ENCODE measurements at regions not wholly inside any gene's neighbourhood (a gene's known extent, or its start where the extent isn't known, plus 50 kb on each side); places are given as distances from the start of the nearest gene placed in this dataset.

DNA sequence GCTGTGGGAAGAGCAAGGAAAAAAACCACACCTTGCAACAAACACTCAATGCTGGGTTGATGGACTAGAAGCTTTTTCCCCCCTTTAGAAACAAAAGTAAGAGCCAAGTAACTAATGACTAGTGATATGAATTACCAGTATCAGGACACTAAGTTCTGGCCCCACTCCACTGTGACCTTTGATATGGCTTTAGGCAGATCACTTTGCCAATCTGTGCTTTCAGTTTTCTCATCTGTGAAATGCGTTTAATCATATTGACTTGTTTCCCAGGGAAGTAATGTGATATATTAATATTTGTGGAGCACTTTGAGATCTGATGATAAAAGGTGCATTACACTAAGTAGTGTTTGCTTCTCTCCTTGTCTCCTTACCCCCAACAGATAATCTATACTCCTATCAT is 319.3 kb upstream of the SATB1 start:
- Mint-ChIP-seq H3K27me3 (ENCODE audit: insufficient read depth, unreplicated experiment) (no peaks in the 10 kb centered on the region), H3K4me3 (ENCODE audit: unreplicated experiment) (no peak overlapping the region), H3K9me3 (ENCODE audit: unreplicated experiment) (no peaks in the 10 kb centered on the region), H3K27ac (ENCODE audit: unreplicated experiment) (no peak overlapping the region), H3K36me3 (ENCODE audit: insufficient read depth, unreplicated experiment) (no peaks in the 10 kb centered on the region), H3K4me1 (ENCODE audit: low read depth, unreplicated experiment) (no peaks in the 10 kb centered on the region)
- no peak for DNase-seq
- H3K9me3 ChIP-seq = no peaks in the 10 kb centered on the region
- CTCF ChIA-PET = no interaction called here
- intact Hi-C loops (cut with micrococcal nuclease; ENCODE audit: unreplicated experiment) = no loop called here
- H3K4me1 ChIP-seq = no peaks in the 10 kb centered on the region
- no TSS peak for BruUV-seq (replicated peaks)
- H3K27me3 ChIP-seq (replicated peaks; ENCODE audit: control insufficient read depth, insufficient read depth, low read length) = no peaks in the 10 kb centered on the region
- no peaks in the 10 kb centered on the region for H3K36me3 ChIP-seq (ENCODE audit: control insufficient read depth, insufficient read depth, low read length)
- POLR2A ChIA-PET = no interaction called here
- TF ChIP-seq, protein P1, sequence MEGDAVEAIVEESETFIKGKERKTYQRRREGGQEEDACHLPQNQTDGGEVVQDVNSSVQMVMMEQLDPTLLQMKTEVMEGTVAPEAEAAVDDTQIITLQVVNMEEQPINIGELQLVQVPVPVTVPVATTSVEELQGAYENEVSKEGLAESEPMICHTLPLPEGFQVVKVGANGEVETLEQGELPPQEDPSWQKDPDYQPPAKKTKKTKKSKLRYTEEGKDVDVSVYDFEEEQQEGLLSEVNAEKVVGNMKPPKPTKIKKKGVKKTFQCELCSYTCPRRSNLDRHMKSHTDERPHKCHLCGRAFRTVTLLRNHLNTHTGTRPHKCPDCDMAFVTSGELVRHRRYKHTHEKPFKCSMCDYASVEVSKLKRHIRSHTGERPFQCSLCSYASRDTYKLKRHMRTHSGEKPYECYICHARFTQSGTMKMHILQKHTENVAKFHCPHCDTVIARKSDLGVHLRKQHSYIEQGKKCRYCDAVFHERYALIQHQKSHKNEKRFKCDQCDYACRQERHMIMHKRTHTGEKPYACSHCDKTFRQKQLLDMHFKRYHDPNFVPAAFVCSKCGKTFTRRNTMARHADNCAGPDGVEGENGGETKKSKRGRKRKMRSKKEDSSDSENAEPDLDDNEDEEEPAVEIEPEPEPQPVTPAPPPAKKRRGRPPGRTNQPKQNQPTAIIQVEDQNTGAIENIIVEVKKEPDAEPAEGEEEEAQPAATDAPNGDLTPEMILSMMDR (IDR thresholded peaks at IDR 0.05; ENCODE audit: insufficient read depth in 1 of 2, low read depth in 1 of 2, low read length in 1 of 2, severe bottlenecking in 1 of 2, unreplicated experiment in 1 of 2) = no peak
- H3K4me3 ChIP-seq (ENCODE audit: low read depth, low read length) = no peak overlapping the region

DNA sequence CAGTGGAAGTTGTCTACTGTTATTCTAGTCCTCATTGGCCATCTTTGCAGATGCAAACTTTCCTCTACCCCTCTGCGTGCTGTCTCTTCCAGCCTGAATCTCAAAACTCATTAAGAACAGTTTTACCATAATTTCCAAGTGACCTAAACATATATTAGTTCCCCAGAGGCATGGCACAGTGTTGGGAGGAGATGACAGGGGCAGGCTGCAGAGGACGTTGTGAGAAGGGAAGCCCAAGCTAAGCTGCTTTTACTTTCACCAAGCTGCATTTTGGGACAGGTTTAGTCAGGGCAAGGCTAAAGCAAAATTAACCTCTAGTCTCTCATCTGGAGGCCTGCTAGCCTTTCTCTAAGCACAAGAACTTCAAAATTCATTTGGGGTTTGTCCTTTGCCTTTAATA is 318.6 kb upstream of the SATB1 start:
- H3K9me3 Mint-ChIP-seq (ENCODE audit: unreplicated experiment) = no peaks in the 10 kb centered on the region
- POLR2A ChIA-PET = no interaction called here
- TF ChIP-seq, protein P1 (IDR thresholded peaks at IDR 0.05; ENCODE audit: insufficient read depth in 1 of 2, low read depth in 1 of 2, low read length in 1 of 2, severe bottlenecking in 1 of 2, unreplicated experiment in 1 of 2) = no peak

DNA sequence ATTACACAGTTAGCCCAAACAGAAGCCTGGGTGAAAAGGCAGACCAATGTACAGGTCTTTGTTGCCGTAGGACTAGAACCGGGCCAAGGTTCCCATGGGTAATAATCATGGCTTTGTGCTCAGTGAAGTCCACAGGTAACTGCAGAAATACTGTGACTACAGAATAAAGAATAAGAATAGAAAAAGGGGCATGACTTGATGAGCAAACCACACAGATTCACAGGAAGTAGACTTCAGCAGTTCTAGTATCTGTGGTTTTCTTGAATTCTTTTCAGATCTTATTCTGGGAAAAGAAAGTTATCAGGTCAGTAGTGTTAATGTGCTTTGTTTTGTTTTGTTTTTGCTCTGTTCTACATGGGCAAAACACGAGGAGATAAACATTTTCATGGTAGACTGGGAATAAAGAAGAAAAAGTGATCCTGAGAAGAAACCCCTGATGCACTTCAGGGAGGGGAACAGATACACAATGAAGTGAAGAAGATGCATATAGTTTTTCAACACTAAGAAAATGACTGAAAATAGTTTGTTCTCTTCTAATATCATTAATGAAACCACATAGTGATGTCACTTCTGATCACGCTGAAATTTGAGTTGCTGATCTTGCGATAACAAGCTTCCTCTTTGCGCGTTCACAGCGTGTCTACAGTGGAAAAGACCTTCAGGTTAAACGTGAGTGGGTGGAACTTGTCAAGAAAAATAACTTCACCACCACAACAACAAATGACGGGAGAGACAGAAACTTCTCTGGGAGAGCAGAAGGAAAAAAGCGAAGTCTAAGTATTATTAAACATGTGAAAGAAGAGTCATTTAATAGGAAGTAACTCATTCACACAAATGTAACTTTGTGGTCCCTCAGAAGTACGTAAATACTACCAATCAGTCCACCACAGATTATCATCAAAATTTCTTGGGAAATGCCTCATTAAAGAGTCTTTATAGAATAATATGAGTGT is 315.8 kb upstream of the SATB1 start:
- Histone ChIP-seq H3K4me1 (no peaks in the 10 kb centered on the region), H3K27me3 (replicated peaks; ENCODE audit: control insufficient read depth, insufficient read depth, low read length) (no peaks in the 10 kb centered on the region), H3K4me3 (ENCODE audit: low read depth, low read length) (no peak overlapping the region), H3K9me3 (no peaks in the 10 kb centered on the region), H3K36me3 (ENCODE audit: control insufficient read depth, insufficient read depth, low read length) (no peaks in the 10 kb centered on the region)
- TF ChIP-seq, protein P1 (IDR thresholded peaks at IDR 0.05; ENCODE audit: insufficient read depth in 1 of 2, low read depth in 1 of 2, low read length in 1 of 2, severe bottlenecking in 1 of 2, unreplicated experiment in 1 of 2) = no peak
- no peak overlapping the region for H3K27ac Mint-ChIP-seq (ENCODE audit: unreplicated experiment)
- intact Hi-C loops (cut with micrococcal nuclease; ENCODE audit: unreplicated experiment) = no loop called here
- ChIA-PET POLR2A (no interaction called here), CTCF (no interaction called here)
- no peaks in the 10 kb centered on the region for H3K27me3 Mint-ChIP-seq (ENCODE audit: insufficient read depth, unreplicated experiment)
- no peak for DNase-seq
- no peaks in the 10 kb centered on the region for H3K9me3 Mint-ChIP-seq (ENCODE audit: unreplicated experiment)
- no peak overlapping the region for H3K4me3 Mint-ChIP-seq (ENCODE audit: unreplicated experiment)
- H3K36me3 Mint-ChIP-seq (ENCODE audit: insufficient read depth, unreplicated experiment) = no peaks in the 10 kb centered on the region
- H3K4me1 Mint-ChIP-seq (ENCODE audit: low read depth, unreplicated experiment) = no peaks in the 10 kb centered on the region
- BruUV-seq (replicated peaks) = no TSS peak

More for the DNA sequence above, 318.6 kb upstream of the SATB1 start:
- no peak for DNase-seq
- intact Hi-C loops (cut with micrococcal nuclease; ENCODE audit: unreplicated experiment) = no loop called here
- Histone ChIP-seq H3K4me3 (ENCODE audit: low read depth, low read length) (no peak overlapping the region), H3K36me3 (ENCODE audit: control insufficient read depth, insufficient read depth, low read length) (no peaks in the 10 kb centered on the region), H3K4me1 (no peaks in the 10 kb centered on the region), H3K27me3 (replicated peaks; ENCODE audit: control insufficient read depth, insufficient read depth, low read length) (no peaks in the 10 kb centered on the region), H3K9me3 (no peaks in the 10 kb centered on the region)
- no peaks in the 10 kb centered on the region for H3K36me3 Mint-ChIP-seq (ENCODE audit: insufficient read depth, unreplicated experiment)
- CTCF ChIA-PET = no interaction called here
- no peaks in the 10 kb centered on the region for H3K27me3 Mint-ChIP-seq (ENCODE audit: insufficient read depth, unreplicated experiment)
- H3K4me3 Mint-ChIP-seq (ENCODE audit: unreplicated experiment) = no peak overlapping the region
- no TSS peak for BruUV-seq (replicated peaks)
- H3K4me1 Mint-ChIP-seq (ENCODE audit: low read depth, unreplicated experiment) = no peaks in the 10 kb centered on the region
- H3K27ac Mint-ChIP-seq (ENCODE audit: unreplicated experiment) = no peak overlapping the region

Data from Caco-2 (cell line).